HL-60 (cell line): ENCODE measurements at regions not wholly inside any gene's neighbourhood (a gene's known extent, or its start where the extent isn't known, plus 50 kb on each side); places are given as distances from the start of the nearest gene placed in this dataset.

Source experiments
- DNase-seq, 2 experiments: peaks; one replicate each; pipeline ENCODE4 v3.0.0-alpha.2; 2010 to 2020; ENCODE audit warnings: low read depth in 1 of 2, low spot score in 1 of 2
- H3K27ac ChIP-seq: fragments of 250-450 bp; sonication (Bioruptor Pico); replicated peaks from 2 replicates; pipeline ENCODE4 v1.5.1; 2020; ENCODE audit warnings: mild to moderate bottlenecking, moderate library complexity
- H3K27me3 ChIP-seq: fragments of 250-450 bp; sonication (Bioruptor Pico); 2 replicates; pipeline ENCODE4 v1.5.1; 2021; ENCODE audit warnings: mild to moderate bottlenecking, moderate library complexity; ENCODE audit not compliant: insufficient read depth, poor library complexity, severe bottlenecking
- H3K4me3 ChIP-seq: replicated peaks from 2 replicates; pipeline ENCODE4 v1.5.1; 2011; ENCODE audit warnings: mild to moderate bottlenecking, control low read depth, low read length; ENCODE audit not compliant: insufficient read depth
- CTCF ChIP-seq: IDR thresholded peaks from one replicate; pipeline ENCODE4 v1.5.1; 2011; ENCODE audit warnings: low read length, control low read depth, inconsistent platforms; ENCODE audit not compliant: insufficient read depth
- GABPA ChIP-seq: IDR thresholded peaks from 2 replicates; pipeline ENCODE4 v1.6.1; 2012; ENCODE audit warnings: low read depth
- POLR2AphosphoS5 ChIP-seq: IDR thresholded peaks from 2 replicates; pipeline ENCODE4 v1.6.1; 2012; ENCODE audit warnings: low read depth
- REST ChIP-seq: IDR thresholded peaks from 2 replicates; pipeline ENCODE4 v1.6.1; 2012; ENCODE audit warnings: low read depth; ENCODE audit not compliant: insufficient replicate concordance
- SPI1 ChIP-seq: IDR thresholded peaks from 2 replicates; pipeline ENCODE4 v1.6.1; 2012; ENCODE audit warnings: low read depth, mild to moderate bottlenecking, borderline replicate concordance

- no peak overlapping the region for H3K4me3 ChIP-seq
- DNase-seq = no peak
- no peak for TF ChIP-seq SPI1
- TF ChIP-seq GABPA = no peak
- no peak for TF ChIP-seq CTCF
- TF ChIP-seq POLR2AphosphoS5 = no peak
- no peak for TF ChIP-seq REST
- H3K27me3 ChIP-seq = no peaks in the 10 kb centered on the region
- no peak overlapping the region for H3K27ac ChIP-seq
Observed at GRCh38 chr10:61024856-61025201, 80.8 kb upstream of the RHOBTB1 start.

GRCh38 chr10:61024151-61024855, 80.3 kb upstream of the RHOBTB1 start:
- no peak for TF ChIP-seq POLR2AphosphoS5
- TF ChIP-seq SPI1 = no peak
- no peak for TF ChIP-seq GABPA
- TF ChIP-seq CTCF = no peak
- TF ChIP-seq REST = no peak
- no peak overlapping the region for H3K4me3 ChIP-seq
- H3K27ac ChIP-seq = no peak overlapping the region
- no peaks in the 10 kb centered on the region for H3K27me3 ChIP-seq
- no peak for DNase-seq

GRCh38 chr10:61023053-61023452, 79.1 kb upstream of the RHOBTB1 start:
- H3K4me3 ChIP-seq = no peak overlapping the region
- no peak for TF ChIP-seq POLR2AphosphoS5
- no peak for TF ChIP-seq SPI1
- no peak for TF ChIP-seq REST
- no peak for TF ChIP-seq GABPA
- TF ChIP-seq CTCF = no peak
- H3K27me3 ChIP-seq = no peaks in the 10 kb centered on the region
- DNase-seq = no peak
- H3K27ac ChIP-seq = no peak overlapping the region
